IMR-90 (cell line): ENCODE measurements at regions not wholly inside any gene's neighbourhood (a gene's known extent, or its start where the extent isn't known, plus 50 kb on each side); places are given as distances from the start of the nearest gene placed in this dataset.

Experiments
- ATAC-seq: fragments of 200-7000 bp; cut with Tn5 transposase; 2 replicates; pipeline ENCODE4 v1.9.1; 2020; ENCODE audit warnings: low read depth, mild to moderate bottlenecking, moderate library complexity
- BruUV-seq: library from RNA; stranded (reverse); fragments of 400-500 nt; replicated peaks from 2 replicates; lab custom pipeline; 2021; lab: Mats Ljungman, UMichigan
- CTCF ChIA-PET: fragments of 300-600 bp; formaldehyde crosslinking; extraction: SDS; loops from one replicate; lab custom pipeline; 2021; ENCODE audit warnings: antibody characterized with exemption; lab: Yijun Ruan, JAX
- POLR2A ChIA-PET: fragments of 300-600 bp; sonication (Branson Sonifier 250); formaldehyde crosslinking; loops from one replicate; lab custom pipeline; 2022; ENCODE audit warnings: antibody characterized with exemption; ENCODE audit not compliant: unreplicated experiment; lab: Charles Lee
- DNase-seq: peaks from one replicate; pipeline ENCODE4 v3.0.0; 2013
- H2AFZ ChIP-seq: replicated peaks from 2 replicates; pipeline ENCODE3; 2013; ENCODE audit warnings: low read length, mild to moderate bottlenecking; ENCODE audit not compliant: poor library complexity
- H2AK5ac ChIP-seq: 2 replicates; pipeline ENCODE4 v1.6.1; 2013; ENCODE audit warnings: low read depth, low read length, inconsistent platforms
- H2AK9ac ChIP-seq: replicated peaks from 2 replicates; pipeline ENCODE3; 2013; ENCODE audit warnings: mild to moderate bottlenecking, low read depth, low read length, moderate library complexity; ENCODE audit not compliant: poor library complexity
- H2BK120ac ChIP-seq: 2 replicates; pipeline ENCODE4 v1.6.1; 2013; ENCODE audit warnings: low read depth, low read length, inconsistent platforms
- H2BK15ac ChIP-seq: 3 replicates; pipeline ENCODE4 v1.6.1; 2013; ENCODE audit warnings: low read depth, low read length, inconsistent platforms
- H2BK20ac ChIP-seq: 2 replicates; pipeline ENCODE4 v1.6.1; 2013; ENCODE audit warnings: low read depth, mild to moderate bottlenecking, inconsistent platforms, low read length, moderate library complexity
- H2BK5ac ChIP-seq: 2 replicates; pipeline ENCODE4 v1.6.1; 2013; ENCODE audit warnings: mild to moderate bottlenecking, low read depth, low read length, inconsistent platforms; ENCODE audit not compliant: poor library complexity, severe bottlenecking
- H3K14ac ChIP-seq: replicated peaks from 2 replicates; pipeline ENCODE4 v1.6.1; 2013; ENCODE audit warnings: low read depth, low read length, inconsistent platforms
- H3K18ac ChIP-seq: 2 replicates; pipeline ENCODE4 v1.6.1; 2013; ENCODE audit warnings: low read depth, low read length, control low read depth
- H3K23ac ChIP-seq: 2 replicates; pipeline ENCODE4 v1.6.1; 2013; ENCODE audit warnings: low read depth, low read length, inconsistent platforms
- H3K27ac ChIP-seq: 2 replicates; pipeline ENCODE4 v1.5.1; 2013; ENCODE audit warnings: mild to moderate bottlenecking, control low read depth, low read length; ENCODE audit not compliant: insufficient read depth
- H3K27me3 ChIP-seq: 2 replicates; pipeline ENCODE4 v1.6.1; 2013; ENCODE audit warnings: low read length; ENCODE audit not compliant: control insufficient read depth, insufficient read depth
- H3K36me3 ChIP-seq: 2 replicates; pipeline ENCODE4 v1.6.1; 2013; ENCODE audit warnings: low read length, mixed read lengths; ENCODE audit not compliant: control insufficient read depth, insufficient read depth
- H3K4ac ChIP-seq: 2 replicates; pipeline ENCODE4 v1.6.1; 2013; ENCODE audit warnings: low read depth, low read length, inconsistent platforms
- H3K4me1 ChIP-seq: 2 replicates; pipeline ENCODE4 v1.6.1; 2013; ENCODE audit warnings: low read length, mixed read lengths; ENCODE audit not compliant: control insufficient read depth, insufficient read depth
- H3K4me2 ChIP-seq: 2 replicates; pipeline ENCODE4 v1.6.1; 2013; ENCODE audit warnings: low read depth, mild to moderate bottlenecking, control low read depth, low read length, moderate library complexity
- H3K4me3 ChIP-seq: 2 replicates; pipeline ENCODE4 v1.5.1; 2013; ENCODE audit warnings: low read depth, mild to moderate bottlenecking, control low read depth, low read length, moderate library complexity; ENCODE audit not compliant: insufficient read depth
- H3K56ac ChIP-seq: 2 replicates; pipeline ENCODE4 v1.6.1; 2013; ENCODE audit warnings: low read length, inconsistent platforms; ENCODE audit not compliant: insufficient read depth; ENCODE audit errors: extremely low read depth
- H3K79me1 ChIP-seq, 2 experiments: 2 replicates each; pipeline ENCODE4 v1.6.1; 2013; ENCODE audit warnings: low read length in 2 of 2, inconsistent platforms in 1 of 2, low read depth in 1 of 2
- H3K9ac ChIP-seq: 2 replicates; pipeline ENCODE4 v1.6.1; 2013; ENCODE audit warnings: low read depth, low read length, control low read depth
- H3K9me1 ChIP-seq: 2 replicates; pipeline ENCODE4 v1.6.1; 2013; ENCODE audit warnings: low read length, inconsistent platforms; ENCODE audit not compliant: insufficient read depth
- H3K9me3 ChIP-seq: 2 replicates; pipeline ENCODE4 v1.6.1; 2013; ENCODE audit warnings: low read length; ENCODE audit not compliant: control insufficient read depth, insufficient read depth
- H4K20me1 ChIP-seq: 2 replicates; pipeline ENCODE4 v1.6.1; 2013; ENCODE audit warnings: low read length, inconsistent platforms; ENCODE audit not compliant: insufficient read depth
- H4K5ac ChIP-seq: 2 replicates; pipeline ENCODE4 v1.6.1; 2013; ENCODE audit warnings: mild to moderate bottlenecking, low read depth, low read length, control low read depth
- H4K8ac ChIP-seq, 2 experiments: 2 replicates each; pipeline ENCODE4 v1.6.1; 2013; ENCODE audit warnings: low read depth in 2 of 2, low read length in 2 of 2, control low read depth in 1 of 2, inconsistent platforms in 1 of 2
- H4K91ac ChIP-seq: 2 replicates; pipeline ENCODE4 v1.6.1; 2013; ENCODE audit warnings: low read depth, low read length, inconsistent platforms; ENCODE audit not compliant: insufficient read depth
- BHLHE40 ChIP-seq: fragments of 150-350 bp; IDR thresholded peaks from 2 replicates; pipeline ENCODE4 v1.6.1; 2016; ENCODE audit warnings: mild to moderate bottlenecking, low read depth, low read length
- CEBPB ChIP-seq: IDR thresholded peaks from 2 replicates; pipeline ENCODE4 v1.6.1; 2012; ENCODE audit warnings: low read depth, low read length, improper control_type of control experiment
- CHD1 ChIP-seq: IDR thresholded peaks from 2 replicates; pipeline ENCODE4 v1.6.1; 2012; ENCODE audit warnings: low read depth, low read length, improper control_type of control experiment
- CTCF ChIP-seq: conservative IDR thresholded peaks from 2 replicates; pipeline ENCODE4 v1.5.1; 2012; ENCODE audit warnings: mild to moderate bottlenecking, low read depth, low read length, improper control_type of control experiment
- ELK1 ChIP-seq: fragments of 150-350 bp; IDR thresholded peaks from 2 replicates; pipeline ENCODE4 v1.6.1; 2016; ENCODE audit warnings: low read depth, mild to moderate bottlenecking, low read length, moderate library complexity, borderline replicate concordance
- FOS ChIP-seq: fragments of 150-350 bp; IDR thresholded peaks from 2 replicates; pipeline ENCODE4 v1.6.1; 2016; ENCODE audit warnings: low read depth, low read length
- MXI1 ChIP-seq: IDR thresholded peaks from 2 replicates; pipeline ENCODE4 v1.6.1; 2012; ENCODE audit warnings: low read depth, mild to moderate bottlenecking, low read length, moderate library complexity, borderline replicate concordance
- NFE2L2 ChIP-seq: fragments of 150-350 bp; IDR thresholded peaks from 2 replicates; pipeline ENCODE4 v1.6.1; 2016; ENCODE audit warnings: low read depth, mild to moderate bottlenecking, low read length
- RAD21 ChIP-seq: IDR thresholded peaks from 2 replicates; pipeline ENCODE4 v1.6.1; 2012; ENCODE audit warnings: low read length, improper control_type of control experiment
- RCOR1 ChIP-seq: IDR thresholded peaks from 2 replicates; pipeline ENCODE4 v1.6.1; 2012; ENCODE audit warnings: mild to moderate bottlenecking, low read length, improper control_type of control experiment; ENCODE audit not compliant: insufficient replicate concordance
- RFX5 ChIP-seq: IDR thresholded peaks from 2 replicates; pipeline ENCODE4 v1.8.0; 2012; ENCODE audit warnings: low read depth, mild to moderate bottlenecking, low read length, moderate library complexity
- WGBS, 2 experiments: methylation state at CpG; one replicate each; pipeline versions ENCODE4 v1.1.5 to v1.1.7; 2013; ENCODE audit warnings: missing lambda C conversion rate in 2 of 2; ENCODE audit not compliant: insufficient read length in 1 of 2; ENCODE audit errors: extremely low coverage in 2 of 2; 5-methylcytosine and 5-hydroxymethylcytosine counted together
- dilution Hi-C: fragments of 300-500 bp; cut with HindIII; formaldehyde crosslinking; loops from one replicate; pipeline ENCODE4 v1.14.3; 2018; ENCODE audit warnings: low sequenced_read_pairs; ENCODE audit not compliant: unreplicated experiment
- in situ Hi-C: fragments of 300-500 bp; cut with MboI; formaldehyde crosslinking; loops from 3 replicates; pipeline ENCODE4 v1.14.3; 2019; ENCODE audit warnings: low sequenced_read_pairs, inconsistent platforms, mixed read lengths
- intact Hi-C: fragments of 100-400 bp; cut with micrococcal nuclease; formaldehyde crosslinking; loops from 2 replicates; pipeline ENCODE4 v1.10.0; 2022
- TF ChIP-seq, protein P1 (sequence below): fragments of 150-350 bp; IDR thresholded peaks from 2 replicates; pipeline ENCODE4 v1.6.1; 2017; ENCODE audit warnings: mild to moderate bottlenecking, antibody characterized with exemption, low read length, low read depth

DNA sequence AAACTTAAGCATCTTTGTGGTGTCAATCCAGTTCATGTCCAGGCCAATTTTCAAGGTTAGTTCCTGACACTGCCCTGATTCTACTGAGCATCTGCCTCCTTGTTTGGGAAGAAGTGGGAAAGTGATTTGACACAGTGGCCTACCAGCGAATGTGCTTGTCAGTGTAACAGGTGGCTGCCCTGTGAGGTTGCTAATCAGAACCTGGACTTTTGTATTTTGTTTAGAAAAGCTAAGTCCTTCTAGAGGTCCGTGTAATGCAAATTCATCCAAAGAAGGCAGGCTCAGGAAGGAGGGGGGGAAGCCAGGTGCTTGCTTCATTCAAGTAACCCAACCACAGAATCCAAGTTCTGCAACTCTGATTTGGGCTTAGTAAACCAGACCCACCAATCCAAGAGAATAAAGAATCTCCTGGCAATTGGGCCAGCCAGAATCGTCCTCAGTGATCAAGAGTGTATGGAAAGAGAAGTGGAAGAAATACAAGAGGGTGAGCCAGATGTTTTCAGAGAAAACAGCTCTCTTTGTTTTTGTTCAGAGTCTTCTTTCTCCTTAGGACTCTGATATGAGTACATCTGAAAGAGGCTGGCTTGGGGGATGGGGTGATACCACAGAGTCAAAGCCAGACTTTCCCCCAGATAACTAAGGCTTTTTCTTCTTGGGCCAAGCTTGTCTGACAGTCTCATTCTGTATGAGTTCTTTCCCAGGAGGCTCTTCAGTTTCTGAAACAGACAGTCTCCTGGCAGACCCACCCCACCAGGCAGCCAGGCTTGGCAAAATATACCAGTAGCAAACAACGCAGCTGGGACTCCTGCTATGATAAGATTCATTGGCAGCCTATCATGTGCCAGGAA, 508.9 kb upstream of the TBL1XR1 start:
- POLR2A ChIA-PET = no interaction called here
- dilution Hi-C loops = no loop called here

More for the DNA sequence above, 508.9 kb upstream of the TBL1XR1 start:
- H2BK120ac ChIP-seq = no peak overlapping the region
- no peak for ATAC-seq
- H3K79me1 ChIP-seq = no peaks in the 10 kb centered on the region
- H2BK15ac ChIP-seq = no peak overlapping the region; the same call in 2 of the 3 replicates
- in situ Hi-C loops = no loop called here
- no TSS peak for BruUV-seq
- no peak for DNase-seq
- H3K36me3 ChIP-seq = no peaks in the 10 kb centered on the region
- H3K56ac ChIP-seq = no peak overlapping the region
- H2AFZ ChIP-seq = peak overlapping the region; percentile 9
- H3K18ac ChIP-seq = no peak overlapping the region
- H2BK5ac ChIP-seq = no peak overlapping the region
- intact Hi-C loops = no loop called here
- no peak overlapping the region for H4K91ac ChIP-seq
- H4K20me1 ChIP-seq = no peaks in the 10 kb centered on the region
- WGBS, 2 experiments = no CpG with 5 or more reads among the region's 4 CpGs
- CTCF ChIA-PET = no interaction called here
- no peaks in the 10 kb centered on the region for H3K4me1 ChIP-seq
- H2AK9ac ChIP-seq = no peak overlapping the region
- H3K9me3 ChIP-seq = no peaks in the 10 kb centered on the region
- H3K4ac ChIP-seq = no peak overlapping the region
- H3K4me3 ChIP-seq = no peak overlapping the region
- no peak overlapping the region for H4K8ac ChIP-seq
- no peak overlapping the region for H3K9ac ChIP-seq
- no peaks in the 10 kb centered on the region for H3K27me3 ChIP-seq
- TF ChIP-seq RAD21 (no peak), MXI1 (no peak), RCOR1 (no peak), CTCF (no peak), NFE2L2 (no peak), FOS (no peak), RFX5 (no peak), CEBPB (no peak), BHLHE40 (no peak), ELK1 (no peak), CHD1 (no peak)
- TF ChIP-seq, protein P1, sequence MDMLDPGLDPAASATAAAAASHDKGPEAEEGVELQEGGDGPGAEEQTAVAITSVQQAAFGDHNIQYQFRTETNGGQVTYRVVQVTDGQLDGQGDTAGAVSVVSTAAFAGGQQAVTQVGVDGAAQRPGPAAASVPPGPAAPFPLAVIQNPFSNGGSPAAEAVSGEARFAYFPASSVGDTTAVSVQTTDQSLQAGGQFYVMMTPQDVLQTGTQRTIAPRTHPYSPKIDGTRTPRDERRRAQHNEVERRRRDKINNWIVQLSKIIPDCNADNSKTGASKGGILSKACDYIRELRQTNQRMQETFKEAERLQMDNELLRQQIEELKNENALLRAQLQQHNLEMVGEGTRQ = no peak
- no peak overlapping the region for H3K23ac ChIP-seq
- no peak overlapping the region for H3K14ac ChIP-seq
- H3K4me2 ChIP-seq = no peak overlapping the region
- H4K5ac ChIP-seq = no peak overlapping the region
- H2AK5ac ChIP-seq = 0 out of 2 replicates have a peak overlapping the region, but pooled peaks have one; percentile 62
- no peak overlapping the region for H2BK20ac ChIP-seq
- H3K27ac ChIP-seq = no peak overlapping the region
- H3K9me1 ChIP-seq = no peaks in the 10 kb centered on the region
